ENCODE measurements at regions not wholly inside any gene's neighbourhood (a gene's known extent, or its start where the extent isn't known, plus 50 kb on each side); places are given as distances from the start of the nearest gene placed in this dataset.
"Not testable (repeated sequence)": the region's sequence is repeated elsewhere in the genome, so short reads cannot be mapped to it uniquely, and the experiment has no call there.

DNA sequence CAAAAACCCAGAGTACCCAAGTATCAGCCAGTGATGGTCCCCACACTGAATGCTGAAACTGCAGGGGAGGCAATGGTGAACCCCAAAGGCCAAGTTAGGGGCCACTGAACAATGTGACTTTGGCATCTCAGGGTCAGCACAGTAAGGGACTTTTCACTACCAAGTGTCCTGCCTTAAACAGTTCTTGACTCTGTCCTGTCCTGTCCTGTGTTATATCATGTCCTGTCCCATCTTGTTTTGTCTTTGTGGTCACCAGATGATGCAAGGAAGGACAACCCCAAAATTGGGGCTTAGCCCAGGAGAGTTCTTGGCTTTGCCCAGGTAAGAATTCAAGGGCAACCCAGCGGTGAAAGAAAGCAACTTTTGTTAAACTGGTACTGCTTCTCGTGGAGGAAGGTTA is 105.0 kb downstream of the PPIAL4A start:
- DNase-seq; H3K4me1 Mint-ChIP-seq (ENCODE audit: low read depth, unreplicated experiment); H3K27me3 Mint-ChIP-seq (ENCODE audit: unreplicated experiment); BruUV-seq (replicated peaks); H3K9me3 Mint-ChIP-seq (ENCODE audit: low read depth, unreplicated experiment); intact Hi-C loops (cut with micrococcal nuclease; ENCODE audit: unreplicated experiment); H3K27ac Mint-ChIP-seq (ENCODE audit: unreplicated experiment); H3K4me3 Mint-ChIP-seq (ENCODE audit: low read depth, unreplicated experiment); H3K36me3 Mint-ChIP-seq (ENCODE audit: insufficient read depth, unreplicated experiment); CTCF ChIA-PET: not testable (repeated sequence)

DNA sequence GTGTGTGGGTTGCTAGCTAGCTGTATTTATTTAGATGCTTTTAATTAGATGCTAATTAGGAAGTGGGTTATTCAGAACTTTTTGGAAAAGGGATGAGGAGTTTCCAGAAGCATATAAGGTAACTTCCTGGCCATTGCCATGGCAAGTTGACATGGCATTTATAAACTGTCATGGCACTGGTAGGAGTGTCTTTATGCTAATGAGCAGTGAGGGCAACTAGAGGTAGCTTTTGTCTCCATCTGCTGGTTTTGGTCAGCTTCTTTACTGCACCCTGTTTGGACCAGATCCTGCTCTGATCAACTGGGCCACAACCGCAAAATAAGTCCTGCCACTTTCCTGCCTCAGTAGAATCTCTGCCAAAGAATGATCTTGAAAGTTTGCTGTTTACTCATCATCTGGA is 105.5 kb downstream of the PPIAL4A start:
- BruUV-seq (replicated peaks); H3K9me3 Mint-ChIP-seq (ENCODE audit: low read depth, unreplicated experiment); H3K36me3 Mint-ChIP-seq (ENCODE audit: insufficient read depth, unreplicated experiment); H3K4me1 Mint-ChIP-seq (ENCODE audit: low read depth, unreplicated experiment); intact Hi-C loops (cut with micrococcal nuclease; ENCODE audit: unreplicated experiment); H3K4me3 Mint-ChIP-seq (ENCODE audit: low read depth, unreplicated experiment); H3K27me3 Mint-ChIP-seq (ENCODE audit: unreplicated experiment); H3K27ac Mint-ChIP-seq (ENCODE audit: unreplicated experiment); CTCF ChIA-PET: not testable (repeated sequence)
- peak; percentile 2 for DNase-seq

DNA sequence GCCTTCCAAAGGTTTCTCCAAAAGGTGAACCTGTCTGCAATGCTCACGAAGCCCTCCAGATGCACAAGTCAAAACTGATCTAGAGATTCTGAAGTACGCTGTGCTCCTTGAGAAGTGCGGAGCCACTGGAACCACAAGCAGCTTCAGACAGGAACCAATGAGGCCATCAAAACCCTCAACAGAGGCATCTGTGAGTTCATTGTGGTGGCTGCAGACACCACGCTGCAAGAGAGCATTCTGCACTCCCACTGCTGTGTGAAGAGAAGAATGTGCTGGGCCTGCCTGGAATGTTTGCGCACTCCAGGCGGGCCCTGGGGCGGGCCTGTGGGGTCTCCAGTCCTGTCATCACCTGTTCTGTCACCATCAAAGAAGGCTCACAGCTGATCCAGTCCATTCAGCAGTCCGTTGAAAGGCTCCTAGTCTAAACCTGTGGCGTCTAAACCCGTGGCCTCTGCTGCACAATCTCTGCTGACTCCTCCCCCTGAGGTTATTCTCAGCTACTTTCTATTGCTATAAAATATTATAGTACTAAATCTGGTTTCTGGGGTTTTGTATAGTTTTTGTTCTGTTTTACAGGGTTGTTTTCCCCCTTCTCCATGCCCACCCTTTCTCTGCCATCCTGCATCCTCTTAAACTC is 111.6 kb downstream of the PPIAL4A start:
- H3K27me3 Mint-ChIP-seq (ENCODE audit: unreplicated experiment); H3K4me1 Mint-ChIP-seq (ENCODE audit: low read depth, unreplicated experiment); DNase-seq; H3K27ac Mint-ChIP-seq (ENCODE audit: unreplicated experiment); H3K4me3 Mint-ChIP-seq (ENCODE audit: low read depth, unreplicated experiment); CTCF ChIA-PET; intact Hi-C loops (cut with micrococcal nuclease; ENCODE audit: unreplicated experiment); H3K36me3 Mint-ChIP-seq (ENCODE audit: insufficient read depth, unreplicated experiment); BruUV-seq (replicated peaks); H3K9me3 Mint-ChIP-seq (ENCODE audit: low read depth, unreplicated experiment): not testable (repeated sequence)

DNA sequence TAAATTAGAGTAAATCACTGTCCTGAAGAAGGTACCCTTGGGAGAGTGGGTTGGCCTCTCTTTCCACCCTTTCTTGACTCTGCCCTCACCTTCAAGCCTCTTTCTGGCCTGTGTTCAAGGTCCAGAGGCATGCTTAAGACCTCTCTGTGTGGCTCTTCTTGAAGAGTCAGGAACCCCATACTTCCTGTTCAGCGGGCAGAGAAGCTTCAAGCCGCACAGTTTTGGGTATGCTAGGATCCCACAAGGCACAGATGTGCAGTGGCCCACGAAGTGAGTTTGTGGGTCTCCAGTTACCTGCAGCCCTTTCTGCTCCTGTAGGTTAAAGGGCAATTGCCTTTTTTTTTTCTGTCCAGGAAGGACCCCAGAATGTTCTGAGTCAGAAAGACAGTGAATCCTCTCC is 113.7 kb downstream of the PPIAL4A start:
- BruUV-seq (replicated peaks); H3K27me3 Mint-ChIP-seq (ENCODE audit: unreplicated experiment); H3K4me1 Mint-ChIP-seq (ENCODE audit: low read depth, unreplicated experiment); H3K27ac Mint-ChIP-seq (ENCODE audit: unreplicated experiment); H3K9me3 Mint-ChIP-seq (ENCODE audit: low read depth, unreplicated experiment); H3K4me3 Mint-ChIP-seq (ENCODE audit: low read depth, unreplicated experiment); DNase-seq; H3K36me3 Mint-ChIP-seq (ENCODE audit: insufficient read depth, unreplicated experiment); intact Hi-C loops (cut with micrococcal nuclease; ENCODE audit: unreplicated experiment); CTCF ChIA-PET: not testable (repeated sequence)

DNA sequence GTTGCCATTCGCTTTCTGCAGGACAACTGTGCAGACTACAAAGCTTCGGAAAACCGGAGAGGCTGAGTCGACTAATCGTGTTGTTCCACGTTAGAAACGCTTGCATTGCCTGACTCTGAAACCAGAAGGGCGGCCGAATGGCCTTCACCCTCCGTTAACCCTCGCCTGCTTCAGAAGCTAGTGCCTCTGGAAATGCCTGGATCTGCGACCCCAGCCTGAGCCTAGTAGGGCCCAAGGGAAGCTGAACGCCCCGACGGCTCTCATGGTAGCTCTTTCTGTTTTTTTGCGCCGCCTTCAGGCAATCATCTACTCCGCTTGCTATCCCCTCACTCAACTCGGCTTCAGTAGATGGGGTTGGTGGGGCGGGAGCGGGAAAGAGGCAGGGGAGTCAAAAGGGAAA is 117.3 kb downstream of the PPIAL4A start:
- H3K27ac Mint-ChIP-seq (ENCODE audit: unreplicated experiment); H3K4me3 Mint-ChIP-seq (ENCODE audit: low read depth, unreplicated experiment); BruUV-seq (replicated peaks); H3K4me1 Mint-ChIP-seq (ENCODE audit: low read depth, unreplicated experiment); CTCF ChIA-PET; H3K36me3 Mint-ChIP-seq (ENCODE audit: insufficient read depth, unreplicated experiment); H3K27me3 Mint-ChIP-seq (ENCODE audit: unreplicated experiment); DNase-seq; H3K9me3 Mint-ChIP-seq (ENCODE audit: low read depth, unreplicated experiment); intact Hi-C loops (cut with micrococcal nuclease; ENCODE audit: unreplicated experiment): not testable (repeated sequence)

DNA sequence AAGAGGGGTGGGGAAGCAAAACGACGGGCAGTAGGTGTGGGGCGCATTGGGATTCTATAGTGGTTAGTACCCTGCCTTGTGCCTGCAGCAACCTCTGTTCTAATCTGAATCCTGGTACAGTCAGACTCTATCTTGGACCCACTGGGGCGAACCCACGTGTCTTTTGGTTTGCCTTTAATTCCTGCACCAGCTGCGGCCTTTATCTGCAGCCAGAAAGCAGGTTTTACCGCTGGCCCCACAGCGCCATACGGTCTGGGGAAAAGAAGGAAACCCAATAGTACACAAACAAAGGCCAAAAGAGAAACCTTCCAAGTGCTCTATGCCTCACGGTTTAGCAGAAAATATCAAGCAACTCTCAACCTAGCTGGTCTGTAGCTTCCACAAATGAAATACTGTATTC is 118.2 kb downstream of the PPIAL4A start:
- BruUV-seq (replicated peaks); H3K27ac Mint-ChIP-seq (ENCODE audit: unreplicated experiment); intact Hi-C loops (cut with micrococcal nuclease; ENCODE audit: unreplicated experiment); H3K27me3 Mint-ChIP-seq (ENCODE audit: unreplicated experiment); H3K9me3 Mint-ChIP-seq (ENCODE audit: low read depth, unreplicated experiment); H3K4me1 Mint-ChIP-seq (ENCODE audit: low read depth, unreplicated experiment); DNase-seq; H3K36me3 Mint-ChIP-seq (ENCODE audit: insufficient read depth, unreplicated experiment); CTCF ChIA-PET: not testable (repeated sequence)
- H3K4me3 Mint-ChIP-seq (ENCODE audit: low read depth, unreplicated experiment), result peak overlapping the region; percentile 75

DNA sequence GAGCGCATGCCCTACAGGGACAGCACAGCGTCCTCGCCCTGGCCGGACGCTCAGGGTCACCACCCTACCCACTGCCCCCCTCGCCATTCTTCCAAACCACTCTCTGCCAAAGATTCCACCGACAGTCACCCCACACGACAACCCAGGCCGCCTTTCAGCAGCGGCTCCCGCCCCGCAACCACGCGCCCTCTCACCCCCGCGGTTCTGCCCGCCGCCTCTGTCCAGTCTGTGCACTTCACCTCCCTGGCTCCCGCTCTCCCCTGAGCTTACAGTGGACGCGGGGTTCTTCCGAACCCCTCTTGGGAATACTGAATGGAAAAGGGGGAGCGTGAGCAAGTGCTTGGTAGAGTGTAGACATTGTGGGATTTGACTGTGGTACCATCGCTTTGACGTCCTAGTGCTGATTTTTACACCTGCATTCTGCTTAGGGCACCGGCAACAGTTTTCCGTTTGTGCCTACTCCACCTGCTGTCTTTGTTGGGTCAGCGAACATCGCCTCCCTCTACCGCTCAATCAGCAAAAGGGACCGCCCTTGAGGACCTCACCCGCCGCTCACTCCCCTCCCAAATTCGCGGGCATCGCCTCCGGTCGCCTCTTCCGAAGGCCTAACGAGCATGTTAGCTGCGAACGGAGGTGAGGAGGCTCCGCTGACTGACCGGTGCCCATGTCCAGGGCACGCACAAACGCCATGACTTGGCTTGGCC is 119.1 kb downstream of the PPIAL4A start:
- BruUV-seq (replicated peaks); CTCF ChIA-PET; H3K4me1 Mint-ChIP-seq (ENCODE audit: low read depth, unreplicated experiment): not testable (repeated sequence)

DNA sequence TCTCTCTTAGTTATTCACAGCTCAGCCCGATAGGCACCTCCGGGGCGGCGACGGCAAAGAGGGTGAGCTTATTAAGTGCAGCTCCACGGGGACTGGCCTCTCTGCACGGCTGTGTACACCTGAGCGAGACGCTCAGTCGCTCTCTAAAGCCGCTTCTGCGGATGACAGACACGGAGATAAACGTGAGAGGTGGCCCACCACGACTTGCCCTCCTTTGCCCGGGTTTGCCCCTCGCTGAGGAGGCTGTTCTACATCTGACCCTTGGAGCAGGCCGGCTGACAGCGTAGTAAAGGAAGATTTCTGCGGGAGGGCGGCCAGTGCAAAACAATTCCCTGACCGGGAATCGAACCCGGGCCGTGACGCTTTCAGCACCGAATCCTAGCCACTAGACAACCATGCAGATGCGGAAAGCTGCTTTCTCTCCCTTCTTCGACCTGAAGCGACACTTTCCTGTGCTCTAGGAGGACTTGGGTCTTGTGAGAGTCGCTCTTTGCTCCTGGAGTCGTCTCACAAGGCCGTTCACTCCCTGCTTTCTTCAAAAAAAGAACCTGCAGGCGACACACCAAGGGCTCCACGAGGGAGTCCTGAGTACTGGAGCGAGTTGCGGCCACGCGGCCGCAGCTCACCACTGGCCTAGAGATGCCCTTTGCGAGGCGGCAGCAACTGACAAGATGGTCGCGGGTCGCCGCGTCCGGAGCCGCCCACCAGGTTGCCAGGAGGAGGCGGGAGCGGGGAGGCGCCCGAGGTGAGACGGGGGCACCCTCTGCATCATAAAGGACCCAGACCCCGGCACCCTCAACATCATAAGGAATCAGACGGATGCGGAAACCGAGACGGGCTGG is 119.9 kb downstream of the PPIAL4A start:
- H3K27me3 Mint-ChIP-seq (ENCODE audit: unreplicated experiment); intact Hi-C loops (cut with micrococcal nuclease; ENCODE audit: unreplicated experiment); H3K36me3 Mint-ChIP-seq (ENCODE audit: insufficient read depth, unreplicated experiment); BruUV-seq (replicated peaks); H3K4me1 Mint-ChIP-seq (ENCODE audit: low read depth, unreplicated experiment); H3K27ac Mint-ChIP-seq (ENCODE audit: unreplicated experiment); H3K9me3 Mint-ChIP-seq (ENCODE audit: low read depth, unreplicated experiment); CTCF ChIA-PET: not testable (repeated sequence)
- peak overlapping the region; percentile 75 for H3K4me3 Mint-ChIP-seq (ENCODE audit: low read depth, unreplicated experiment)
- DNase-seq, result peak; percentile 15

More for the DNA sequence above, 119.1 kb downstream of the PPIAL4A start:
- H3K9me3 Mint-ChIP-seq (ENCODE audit: low read depth, unreplicated experiment); H3K27ac Mint-ChIP-seq (ENCODE audit: unreplicated experiment); H3K36me3 Mint-ChIP-seq (ENCODE audit: insufficient read depth, unreplicated experiment); H3K27me3 Mint-ChIP-seq (ENCODE audit: unreplicated experiment); intact Hi-C loops (cut with micrococcal nuclease; ENCODE audit: unreplicated experiment): not testable (repeated sequence)
- H3K4me3 Mint-ChIP-seq (ENCODE audit: low read depth, unreplicated experiment), result peak overlapping the region; percentile 75
- peak; percentile 0 for DNase-seq

DNA sequence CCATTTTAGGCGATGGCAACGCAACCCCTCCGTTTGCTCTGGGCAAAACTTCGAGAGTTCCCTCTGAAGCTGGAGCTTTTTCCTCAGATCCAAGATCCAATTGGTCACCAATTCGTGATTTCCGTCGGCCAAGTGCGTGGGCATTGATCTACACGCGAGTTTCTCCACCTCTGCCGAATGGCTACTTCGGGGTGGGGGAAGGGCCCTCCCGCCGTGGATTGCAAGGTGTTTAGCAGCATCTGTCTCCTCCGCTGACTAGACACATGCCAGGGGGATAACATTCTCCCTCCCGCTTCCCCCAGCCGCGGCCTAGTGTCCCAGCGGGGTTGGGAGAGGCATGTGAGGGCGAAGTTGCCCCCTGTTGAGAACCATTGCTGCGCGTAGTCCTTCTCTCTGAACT is 120.6 kb downstream of the PPIAL4A start:
- H3K4me3 Mint-ChIP-seq (ENCODE audit: low read depth, unreplicated experiment); intact Hi-C loops (cut with micrococcal nuclease; ENCODE audit: unreplicated experiment); H3K4me1 Mint-ChIP-seq (ENCODE audit: low read depth, unreplicated experiment); DNase-seq; H3K9me3 Mint-ChIP-seq (ENCODE audit: low read depth, unreplicated experiment); BruUV-seq (replicated peaks); H3K36me3 Mint-ChIP-seq (ENCODE audit: insufficient read depth, unreplicated experiment); H3K27me3 Mint-ChIP-seq (ENCODE audit: unreplicated experiment); H3K27ac Mint-ChIP-seq (ENCODE audit: unreplicated experiment); CTCF ChIA-PET: not testable (repeated sequence)

DNA sequence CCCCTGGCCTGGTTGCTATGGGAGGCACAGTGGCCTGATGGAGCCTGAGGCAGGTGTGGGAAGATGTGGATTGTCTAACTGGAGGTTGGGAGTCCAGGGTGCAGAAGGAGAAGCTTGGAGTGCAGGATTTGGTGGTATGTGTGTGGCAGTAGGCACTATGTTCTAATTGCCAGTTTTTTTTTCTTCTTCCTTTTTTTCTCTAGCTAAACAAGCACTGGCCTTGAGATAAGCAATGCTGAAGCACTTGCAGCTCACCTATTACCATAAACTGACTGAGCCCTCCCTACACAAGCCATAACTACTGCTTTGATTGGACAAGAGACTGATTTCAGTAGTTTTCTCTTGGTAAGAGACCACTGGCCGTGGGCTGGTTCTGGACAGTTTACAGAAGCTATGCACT is 123.6 kb downstream of the PPIAL4A start:
- H3K4me1 Mint-ChIP-seq (ENCODE audit: low read depth, unreplicated experiment); CTCF ChIA-PET; BruUV-seq (replicated peaks); H3K9me3 Mint-ChIP-seq (ENCODE audit: low read depth, unreplicated experiment); DNase-seq; H3K4me3 Mint-ChIP-seq (ENCODE audit: low read depth, unreplicated experiment); H3K27me3 Mint-ChIP-seq (ENCODE audit: unreplicated experiment); intact Hi-C loops (cut with micrococcal nuclease; ENCODE audit: unreplicated experiment); H3K27ac Mint-ChIP-seq (ENCODE audit: unreplicated experiment): not testable (repeated sequence)
- H3K36me3 Mint-ChIP-seq (ENCODE audit: insufficient read depth, unreplicated experiment), result peaks cover 14% of the 10 kb centered on the region

All from Calu3 (cell line).